GM23338 (cell line): ENCODE measurements at regions not wholly inside any gene's neighbourhood (a gene's known extent, or its start where the extent isn't known, plus 50 kb on each side); places are given as distances from the start of the nearest gene placed in this dataset.
"Not testable (repeated sequence)": the region's sequence is repeated elsewhere in the genome, so short reads cannot be mapped to it uniquely, and the experiment has no call there.

Source experiments
- ATAC-seq: fragments of 200-7000 bp; cut with Tn5 transposase; 3 replicates; pipeline ENCODE4 v1.9.1; 2020
- DNase-seq: peaks from one replicate; pipeline ENCODE4 v3.0.0-alpha.2; 2015; ENCODE audit warnings: low spot score
- H2AFZ ChIP-seq: fragments of 200-600 bp; sonication (generic); 2 replicates; pipeline ENCODE4 v1.8.0; 2016; ENCODE audit warnings: antibody characterized with exemption, mild to moderate bottlenecking, moderate library complexity
- H3F3A ChIP-seq: fragments of 200-600 bp; sonication (generic); replicated peaks from 2 replicates; pipeline ENCODE4 v1.8.0; 2017; ENCODE audit warnings: antibody characterized with exemption, mixed run types, low read depth
- H3K27ac ChIP-seq: fragments of 200-600 bp; sonication (generic); 2 replicates; pipeline ENCODE4 v1.6.1; 2016; ENCODE audit warnings: low read depth
- H3K27me3 ChIP-seq: fragments of 200-600 bp; sonication (generic); 2 replicates; pipeline ENCODE4 v1.8.0; 2016; ENCODE audit warnings: mild to moderate bottlenecking, mixed run types, moderate library complexity; ENCODE audit not compliant: insufficient read depth
- H3K36me3 ChIP-seq: fragments of 200-600 bp; sonication (generic); 2 replicates; pipeline ENCODE4 v1.8.0; 2016; ENCODE audit warnings: mild to moderate bottlenecking; ENCODE audit not compliant: insufficient read depth
- H3K4me1 ChIP-seq: fragments of 200-600 bp; sonication (generic); 2 replicates; pipeline ENCODE4 v1.8.0; 2016; ENCODE audit warnings: mild to moderate bottlenecking, moderate library complexity; ENCODE audit not compliant: insufficient read depth
- H3K4me2 ChIP-seq: fragments of 200-600 bp; sonication (generic); 2 replicates; pipeline ENCODE4 v1.7.1; 2017; ENCODE audit warnings: mixed run types
- H3K4me3 ChIP-seq: fragments of 200-600 bp; sonication (generic); 2 replicates; pipeline ENCODE4 v1.6.1; 2016; ENCODE audit warnings: mixed run types
- H3K79me2 ChIP-seq: fragments of 200-600 bp; sonication (generic); replicated peaks from 2 replicates; pipeline ENCODE4 v1.8.0; 2017; ENCODE audit warnings: mild to moderate bottlenecking; ENCODE audit not compliant: insufficient read depth
- H3K9me2 ChIP-seq: fragments of 200-600 bp; sonication (generic); 2 replicates; pipeline ENCODE4 v1.8.0; 2017; ENCODE audit not compliant: insufficient read depth
- H4K20me1 ChIP-seq: fragments of 200-600 bp; sonication (generic); replicated peaks from 2 replicates; pipeline ENCODE4 v1.8.0; 2017; ENCODE audit warnings: mild to moderate bottlenecking; ENCODE audit not compliant: insufficient read depth
- H3K27ac Mint-ChIP-seq: 2 replicates; pipeline ENCODE4 v1.8.0; 2020; ENCODE audit warnings: inconsistent platforms, mild to moderate bottlenecking, moderate library complexity, mixed read lengths
- H3K27me3 Mint-ChIP-seq: 3 replicates; pipeline ENCODE4 v1.8.0; 2022; ENCODE audit warnings: low read depth, mild to moderate bottlenecking, moderate library complexity, mixed read lengths, inconsistent platforms; ENCODE audit not compliant: insufficient read depth, poor library complexity
- H3K36me3 Mint-ChIP-seq: 3 replicates; pipeline ENCODE4 v1.8.0; 2021; ENCODE audit warnings: low read depth, mild to moderate bottlenecking, inconsistent platforms, moderate library complexity, mixed read lengths
- H3K4me1 Mint-ChIP-seq: 3 replicates; pipeline ENCODE4 v1.8.0; 2020; ENCODE audit warnings: mild to moderate bottlenecking, inconsistent platforms, mixed read lengths
- H3K4me3 Mint-ChIP-seq: 3 replicates; pipeline ENCODE4 v1.8.0; 2021; ENCODE audit warnings: moderate library complexity, mild to moderate bottlenecking, inconsistent platforms, mixed read lengths
- H3K9me3 Mint-ChIP-seq: 3 replicates; pipeline ENCODE4 v1.8.0; 2020; ENCODE audit warnings: moderate library complexity, mild to moderate bottlenecking, inconsistent platforms, mixed read lengths
- CREB1 ChIP-seq: fragments of 250-450 bp; sonication (Bioruptor Pico); IDR thresholded peaks from 2 replicates; pipeline ENCODE4 v1.5.0; 2020; ENCODE audit warnings: low read depth, mild to moderate bottlenecking, moderate library complexity
- ETS1 ChIP-seq: IDR thresholded peaks from 2 replicates; pipeline ENCODE4 v1.6.1; 2016; ENCODE audit warnings: antibody characterized with exemption
- EZH2 ChIP-seq: fragments of 200-600 bp; sonication (generic); IDR thresholded peaks from one replicate; pipeline ENCODE4 v1.8.0; 2017; ENCODE audit warnings: antibody characterized with exemption, mild to moderate bottlenecking, low read depth; ENCODE audit not compliant: unreplicated experiment
- EZH2phosphoT487 ChIP-seq: fragments of 200-600 bp; sonication (generic); IDR thresholded peaks from one replicate; pipeline ENCODE4 v1.8.1; 2018; ENCODE audit warnings: antibody characterized with exemption; ENCODE audit not compliant: unreplicated experiment
- JUNB ChIP-seq: IDR thresholded peaks from one replicate; pipeline ENCODE4 v1.6.1; 2016; ENCODE audit warnings: antibody characterized with exemption; ENCODE audit not compliant: unreplicated experiment
- NANOG ChIP-seq: IDR thresholded peaks from 2 replicates; pipeline ENCODE4 v1.6.1; 2016; ENCODE audit warnings: antibody characterized with exemption, borderline replicate concordance
- POLR2AphosphoS5 ChIP-seq: IDR thresholded peaks from 2 replicates; pipeline ENCODE4 v1.6.1; 2016; ENCODE audit warnings: antibody characterized with exemption, low read depth
- REST ChIP-seq: IDR thresholded peaks from one replicate; pipeline ENCODE4 v1.6.1; 2018; ENCODE audit warnings: antibody characterized with exemption; ENCODE audit not compliant: unreplicated experiment
- STAT1 ChIP-seq: IDR thresholded peaks from one replicate; pipeline ENCODE4 v1.6.1; 2016; ENCODE audit warnings: antibody characterized with exemption; ENCODE audit not compliant: unreplicated experiment
- ZNF114 ChIP-seq: fragments of 250-450 bp; sonication (Bioruptor Pico); IDR thresholded peaks from 2 replicates; pipeline ENCODE4 v1.5.0; 2020; ENCODE audit warnings: mild to moderate bottlenecking, moderate library complexity
- ZNF331 ChIP-seq: fragments of 250-450 bp; sonication (Bioruptor Pico); IDR thresholded peaks from 2 replicates; pipeline ENCODE4 v1.5.0; 2020; ENCODE audit warnings: low read depth, mild to moderate bottlenecking, moderate library complexity

- Mint-ChIP-seq H3K4me1 (peaks cover 22% of the 10 kb centered on the region), H3K27me3 (peaks cover 3% of the 10 kb centered on the region), H3K9me3 (no peaks in the 10 kb centered on the region), H3K27ac (no peak overlapping the region), H3K4me3 (no peak overlapping the region), H3K36me3 (no peaks in the 10 kb centered on the region)
- Histone ChIP-seq H2AFZ (no peak overlapping the region), H3K27me3 (no peaks in the 10 kb centered on the region), H4K20me1 (no peaks in the 10 kb centered on the region), H3K27ac (no peak overlapping the region), H3K9me2 (no peaks in the 10 kb centered on the region), H3F3A (no peaks in the 10 kb centered on the region), H3K4me2 (no peak overlapping the region), H3K36me3 (no peaks in the 10 kb centered on the region), H3K79me2 (peaks cover 2% of the 10 kb centered on the region; the same call in 1 of the 2 replicates), H3K4me1 (peaks cover 20% of the 10 kb centered on the region), H3K4me3 (no peak overlapping the region)
- TF ChIP-seq CREB1 (CRISPR knock-in tag) (no peak), POLR2AphosphoS5 (no peak), EZH2phosphoT487 (no peak), EZH2 (no peak), JUNB (no peak), ZNF331 (CRISPR knock-in tag) (no peak)
- ATAC-seq (no peak), DNase-seq (no peak)
Measured at GRCh38 chr13:21310220-21310619, 133.8 kb downstream of the MRPL57 start.

- H3K79me2 ChIP-seq, ATAC-seq, H3K27me3 ChIP-seq, H3K4me2 ChIP-seq, H3K4me1 ChIP-seq, H3K27me3 Mint-ChIP-seq, H3K9me3 Mint-ChIP-seq, H3F3A ChIP-seq, H3K36me3 Mint-ChIP-seq, DNase-seq, H3K4me3 Mint-ChIP-seq, H3K36me3 ChIP-seq, H3K27ac Mint-ChIP-seq, H3K4me1 Mint-ChIP-seq, H4K20me1 ChIP-seq, H3K9me2 ChIP-seq, H2AFZ ChIP-seq, H3K27ac ChIP-seq, H3K4me3 ChIP-seq: not testable (repeated sequence)
Measured at GRCh38 chr13:21314976-21315375, 138.5 kb downstream of the MRPL57 start.

- ATAC-seq (no peak), DNase-seq (no peak)
- H3K4me1 Mint-ChIP-seq, result 0 out of 3 replicates have a peak, but pooled peaks cover 2% of the 10 kb centered on the region
- H3K27me3 Mint-ChIP-seq, result no peaks in the 10 kb centered on the region
- no peaks in the 10 kb centered on the region for H3K9me3 Mint-ChIP-seq
- Histone ChIP-seq H3K9me2 (no peaks in the 10 kb centered on the region; the same call in 1 of the 2 replicates), H4K20me1 (no peaks in the 10 kb centered on the region), H3K27ac (no peak overlapping the region), H2AFZ (no peak overlapping the region), H3K79me2 (no peaks in the 10 kb centered on the region), H3K4me2 (no peak overlapping the region), H3K27me3 (no peaks in the 10 kb centered on the region), H3K4me1 (no peaks in the 10 kb centered on the region), H3K4me3 (no peak overlapping the region), H3K36me3 (0 out of 2 replicates have a peak, but pooled peaks cover 4% of the 10 kb centered on the region), H3F3A (no peaks in the 10 kb centered on the region)
- H3K4me3 Mint-ChIP-seq, result no peak overlapping the region
- no peak overlapping the region for H3K27ac Mint-ChIP-seq
- peaks cover 2% of the 10 kb centered on the region; the same call in 1 of the 3 replicates for H3K36me3 Mint-ChIP-seq
- TF ChIP-seq ETS1 (no peak), REST (no peak), STAT1 (no peak), ZNF114 (CRISPR knock-in tag) (no peak), ZNF331 (CRISPR knock-in tag) (no peak), JUNB (no peak), NANOG (no peak), EZH2phosphoT487 (no peak)
Measured at GRCh38 chr13:21316376-21316775, 139.9 kb downstream of the MRPL57 start.
